HEK293T (cell line): ENCODE measurements at regions not wholly inside any gene's neighbourhood (a gene's known extent, or its start where the extent isn't known, plus 50 kb on each side); places are given as distances from the start of the nearest gene placed in this dataset.

Experiments used
- FOXA1 ChIP-seq: fragments of 450-650 bp; IDR thresholded peaks from 2 replicates; pipeline ENCODE4 v1.6.1; 2016; ENCODE audit warnings: mild to moderate bottlenecking
- FOXM1 ChIP-seq: fragments of 450-650 bp; IDR thresholded peaks from 2 replicates; pipeline ENCODE4 v1.6.1; 2017; ENCODE audit warnings: mild to moderate bottlenecking, borderline replicate concordance
- LEF1 ChIP-seq: fragments of 450-650 bp; IDR thresholded peaks from 2 replicates; pipeline ENCODE4 v1.6.1; 2017; ENCODE audit warnings: mild to moderate bottlenecking, borderline replicate concordance
- SP1 ChIP-seq: fragments of 450-650 bp; IDR thresholded peaks from 2 replicates; pipeline ENCODE4 v1.6.1; 2017

DNA sequence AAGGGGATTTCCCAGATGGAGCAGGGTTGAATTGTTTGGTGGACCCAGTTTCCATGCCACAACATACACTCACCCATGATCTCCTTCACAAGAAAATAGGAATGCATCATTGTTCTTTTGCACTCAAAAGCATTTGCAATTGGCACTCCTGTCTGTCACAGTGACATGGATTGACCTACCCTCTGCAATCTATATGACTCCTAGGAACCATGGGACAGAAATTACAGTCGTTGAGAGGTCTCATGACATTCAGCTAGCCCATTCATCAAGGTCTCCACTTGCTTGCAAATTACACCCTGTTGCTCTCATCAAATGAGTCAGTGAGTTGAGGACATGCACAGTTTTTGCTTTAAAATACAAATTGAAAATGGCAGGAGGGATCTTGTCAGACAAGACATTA, 448.5 kb downstream of the LPIN1 start:
- TF ChIP-seq SP1, result no peak
- no peak for TF ChIP-seq LEF1
- TF ChIP-seq FOXM1, result no peak
- TF ChIP-seq FOXA1, result no peak
